GM19463 (cell line): ENCODE measurements at regions not wholly inside any gene's neighbourhood (a gene's known extent, or its start where the extent isn't known, plus 50 kb on each side); places are given as distances from the start of the nearest gene placed in this dataset.

ENCODE experiments used
- ATAC-seq: cut with Tn5 transposase; IDR thresholded peaks from one replicate; pipeline ENCODE4 v1.9.1; 2021; ENCODE audit warnings: mild to moderate bottlenecking, moderate library complexity; ENCODE audit not compliant: unreplicated experiment

GRCh38 chr14:96979611-96980074 is 182.5 kb downstream of the VRK1 start:
- no peak for ATAC-seq

- no peak for ATAC-seq
Observed at GRCh38 chr14:96980835-96981234, 183.7 kb downstream of the VRK1 start.

GRCh38 chr14:96986256-96987085 is 189.3 kb downstream of the VRK1 start:
- ATAC-seq, result no peak

- no peak for ATAC-seq
Observed at GRCh38 chr14:96987086-96987474, 189.9 kb downstream of the VRK1 start.

GRCh38 chr14:96987771-96988170 is 190.6 kb downstream of the VRK1 start:
- no peak for ATAC-seq

- no peak for ATAC-seq
Observed at GRCh38 chr14:96989306-96989705, 192.1 kb downstream of the VRK1 start.

- ATAC-seq, result no peak
Observed at GRCh38 chr14:96991226-96991625, 194.0 kb downstream of the VRK1 start.

- no peak for ATAC-seq
Observed at GRCh38 chr14:96994999-96995398, 197.8 kb downstream of the VRK1 start.

GRCh38 chr14:96997269-96997668 is 200.1 kb downstream of the VRK1 start:
- no peak for ATAC-seq

GRCh38 chr14:96997996-96998395 is 200.8 kb downstream of the VRK1 start:
- ATAC-seq, result no peak

GRCh38 chr14:96999654-97000155 is 202.5 kb downstream of the VRK1 start:
- no peak for ATAC-seq

- no peak for ATAC-seq
Observed at GRCh38 chr14:97002454-97002853, 205.3 kb downstream of the VRK1 start.

- no peak for ATAC-seq
Observed at GRCh38 chr14:97005934-97006333, 208.8 kb downstream of the VRK1 start.

GRCh38 chr14:97010491-97011160 is 213.4 kb downstream of the VRK1 start:
- ATAC-seq, result no peak

GRCh38 chr14:97013878-97014277 is 216.7 kb downstream of the VRK1 start:
- no peak for ATAC-seq

- no peak for ATAC-seq
Observed at GRCh38 chr14:97021001-97021400, 223.8 kb downstream of the VRK1 start.

GRCh38 chr14:97021571-97022168 is 224.5 kb downstream of the VRK1 start:
- no peak for ATAC-seq

- no peak for ATAC-seq
Observed at GRCh38 chr14:97022741-97023140, 225.6 kb downstream of the VRK1 start.

- ATAC-seq, result no peak
Observed at GRCh38 chr14:97023871-97024270, 226.7 kb downstream of the VRK1 start.

GRCh38 chr14:97024300-97024699 is 227.1 kb downstream of the VRK1 start:
- no peak for ATAC-seq

- ATAC-seq, result peak; percentile 75
Observed at GRCh38 chr14:97025722-97026121, 228.5 kb downstream of the VRK1 start.
